Kasumi-1 (cell line): ENCODE measurements at regions not wholly inside any gene's neighbourhood (a gene's known extent, or its start where the extent isn't known, plus 50 kb on each side); places are given as distances from the start of the nearest gene placed in this dataset.

ENCODE experiments used
- DNase-seq, 2 experiments: peaks; one replicate each; lab custom pipeline; 2025; lab: John Stamatoyannopoulos, UW

DNA sequence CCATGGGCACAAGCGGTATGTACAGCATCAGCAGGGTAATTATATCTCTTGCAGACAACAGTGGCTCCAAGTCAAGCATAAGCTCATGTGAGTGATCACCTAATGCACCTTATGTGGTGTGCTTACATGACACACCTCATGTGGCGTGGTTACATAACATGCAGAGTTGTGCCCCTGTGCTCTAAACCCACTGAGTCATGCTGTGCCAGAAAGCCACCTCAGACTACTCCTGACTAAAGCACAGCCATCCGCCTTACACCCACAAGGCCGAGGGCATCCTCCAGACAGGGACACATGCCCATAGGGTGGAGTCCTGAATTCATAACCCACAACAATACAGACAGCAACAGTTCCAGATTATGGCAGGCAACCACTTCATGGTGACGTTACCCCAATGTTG, 163.7 kb upstream of the SLC30A5 start:
- no peak for DNase-seq

DNA sequence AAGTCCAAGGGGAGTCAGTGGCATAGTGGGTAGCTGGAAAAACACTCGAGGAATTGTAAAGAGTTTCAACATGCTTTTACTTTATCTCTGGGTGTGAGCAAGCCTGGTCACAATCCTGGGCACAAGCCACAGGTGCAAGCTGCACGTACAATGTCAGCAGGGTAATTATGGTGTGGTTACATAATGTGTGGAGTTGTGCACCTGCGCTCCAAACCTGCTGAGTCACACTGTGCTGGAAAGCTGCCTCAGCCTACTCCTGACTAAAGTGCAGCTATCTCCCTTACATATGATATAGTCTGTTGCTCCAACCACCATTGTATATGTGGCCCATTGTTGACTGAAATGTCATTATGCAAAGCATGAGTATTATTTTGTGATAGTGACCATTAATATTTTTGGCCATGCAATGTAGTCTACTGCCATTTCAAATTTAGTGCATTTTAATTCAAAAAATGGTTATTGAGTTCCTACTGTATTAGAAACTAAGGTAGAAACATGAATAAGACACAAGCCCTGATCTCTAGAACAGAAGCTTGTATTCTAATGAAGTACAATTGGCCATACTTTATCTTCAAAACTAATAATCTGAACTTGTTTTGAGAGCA, 160.9 kb upstream of the SLC30A5 start:
- DNase-seq: peak; percentile 16 to 18

DNA sequence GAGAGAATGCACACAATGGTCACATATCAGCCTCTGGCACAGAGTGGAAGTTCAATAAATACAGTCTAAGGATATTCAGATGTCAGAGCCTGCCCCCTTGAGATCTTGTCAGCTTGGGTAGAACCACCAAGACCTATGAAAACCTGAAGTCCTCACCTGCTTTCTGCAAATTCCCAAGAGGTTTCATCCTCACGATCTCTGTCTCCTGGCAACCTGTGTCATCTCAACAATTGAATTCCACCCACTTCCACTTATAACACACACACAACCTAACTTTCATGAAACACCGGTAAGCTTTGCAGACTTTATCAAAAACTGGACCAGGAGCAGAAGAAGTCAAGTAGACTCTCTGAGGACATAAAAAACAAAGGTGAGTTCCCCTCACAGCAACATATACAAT, 151.6 kb upstream of the SLC30A5 start:
- no peak for DNase-seq

DNA sequence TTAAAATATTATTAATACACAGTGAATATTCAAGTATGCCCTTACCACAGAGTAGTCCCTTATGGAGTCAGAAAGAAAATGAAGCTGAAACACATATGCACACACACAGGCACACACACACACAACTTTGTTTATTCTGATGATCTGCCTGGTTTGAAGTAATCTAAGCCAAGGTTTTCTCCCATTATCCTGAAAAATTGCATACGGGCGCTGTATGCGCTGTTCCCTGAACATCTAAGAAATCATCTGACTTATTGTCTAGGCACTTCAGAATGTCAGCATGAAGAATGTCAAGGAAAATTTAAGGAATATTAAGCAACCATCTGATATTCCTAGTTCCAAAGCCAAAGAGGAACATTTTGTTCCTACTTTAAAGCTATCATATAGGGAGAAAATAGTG, 147.1 kb upstream of the SLC30A5 start:
- DNase-seq: no peak

DNA sequence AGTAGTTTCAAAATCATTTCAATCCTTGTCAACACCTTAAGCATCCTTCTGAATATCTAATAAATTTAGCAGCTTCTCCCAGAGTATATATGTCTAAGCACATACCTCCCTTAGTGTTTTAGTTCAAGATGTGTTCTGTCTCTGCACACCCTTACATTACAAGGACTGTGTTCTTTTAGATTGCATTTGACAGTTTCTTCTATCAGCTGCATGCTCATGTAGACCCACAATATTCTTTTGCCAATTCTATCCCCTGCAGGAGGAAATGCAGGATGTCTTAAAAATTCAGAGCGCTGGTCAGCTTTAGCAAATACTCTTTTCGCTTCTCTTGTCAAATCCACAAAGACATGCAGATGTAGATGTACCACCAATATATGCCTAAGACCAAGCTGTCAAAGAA, 145.8 kb upstream of the SLC30A5 start:
- no peak for DNase-seq

GRCh38 chr5:68949256-68949655, 144.6 kb upstream of the SLC30A5 start:
- no peak for DNase-seq

GRCh38 chr5:68949711-68950110, 144.1 kb upstream of the SLC30A5 start:
- no peak for DNase-seq

GRCh38 chr5:68950125-68950524, 143.7 kb upstream of the SLC30A5 start:
- DNase-seq: no peak

DNA sequence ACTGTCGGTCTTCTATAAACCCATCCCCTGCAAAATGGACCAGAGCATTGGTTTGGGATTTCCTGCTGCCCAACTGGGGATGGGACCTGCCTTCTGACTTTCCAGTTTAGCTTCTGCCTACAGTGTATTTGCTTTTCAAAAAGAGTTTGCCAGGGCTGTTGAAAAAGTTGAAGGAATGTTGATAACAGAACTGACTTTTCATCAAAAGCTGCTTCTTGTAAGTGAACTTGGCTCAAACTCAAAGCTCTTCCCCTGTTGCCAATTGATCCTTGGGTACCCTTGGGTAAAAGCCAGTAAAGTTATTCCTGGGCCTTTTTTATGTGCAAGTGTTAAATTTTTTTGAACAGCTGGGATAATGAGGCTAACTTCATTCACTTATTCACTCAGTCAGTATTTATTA, 142.9 kb upstream of the SLC30A5 start:
- DNase-seq: no peak

GRCh38 chr5:68953231-68953874, 140.5 kb upstream of the SLC30A5 start:
- DNase-seq: no peak

GRCh38 chr5:68953875-68954617, 139.8 kb upstream of the SLC30A5 start:
- no peak for DNase-seq

- DNase-seq: no peak
These were observed 139.2 kb upstream of the SLC30A5 start for GRCh38 chr5:68954618-68954910.

DNA sequence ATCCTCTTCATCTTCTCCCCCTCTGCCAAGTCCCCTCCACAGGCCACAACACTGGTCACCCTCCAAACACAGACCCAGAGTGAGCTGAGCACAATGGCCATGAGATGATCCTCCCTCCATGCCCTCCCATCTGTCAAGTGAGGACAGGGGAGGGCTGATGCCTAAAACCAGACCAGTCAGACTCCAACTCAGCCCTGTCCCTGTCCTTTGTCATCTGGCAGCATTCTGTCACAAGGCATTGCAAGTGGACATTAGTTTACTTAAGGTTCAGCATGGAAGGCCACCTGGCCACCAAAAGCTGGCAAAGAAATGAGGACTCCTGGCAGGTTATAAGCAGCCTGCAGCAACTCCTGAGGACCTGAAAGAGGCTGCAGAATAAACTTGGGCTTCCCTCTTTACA, 136.2 kb upstream of the SLC30A5 start:
- DNase-seq: no peak

- DNase-seq: no peak
These were observed 135.4 kb upstream of the SLC30A5 start for GRCh38 chr5:68958428-68958827.

- peak; percentile 46 to 54 for DNase-seq
These were observed 133.4 kb upstream of the SLC30A5 start for GRCh38 chr5:68960456-68960855.

- DNase-seq: no peak
These were observed 132.9 kb upstream of the SLC30A5 start for GRCh38 chr5:68960961-68961360.

DNA sequence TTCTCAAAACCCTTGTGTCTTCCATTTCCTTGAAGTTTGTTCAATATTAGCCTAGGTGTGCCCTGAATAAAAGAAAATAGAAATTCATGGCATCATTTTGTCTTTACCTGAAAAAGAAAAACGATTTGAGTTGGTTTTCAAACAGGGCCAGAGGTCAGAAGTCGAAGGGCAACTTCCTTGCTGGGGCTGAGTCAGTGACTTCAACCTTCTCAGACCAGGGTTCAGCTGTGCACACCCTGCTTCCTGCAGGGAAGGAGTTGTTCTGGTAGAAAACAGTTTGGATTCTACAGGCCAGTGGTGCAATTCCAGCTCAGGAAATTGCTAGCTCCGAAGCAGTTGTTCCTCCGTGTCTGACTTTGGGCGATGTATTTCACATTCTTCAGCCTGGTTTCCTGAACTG, 132.1 kb upstream of the SLC30A5 start:
- DNase-seq: no peak

GRCh38 chr5:68962757-68963484, 130.9 kb upstream of the SLC30A5 start:
- DNase-seq: peak; percentile 28 to 44

DNA sequence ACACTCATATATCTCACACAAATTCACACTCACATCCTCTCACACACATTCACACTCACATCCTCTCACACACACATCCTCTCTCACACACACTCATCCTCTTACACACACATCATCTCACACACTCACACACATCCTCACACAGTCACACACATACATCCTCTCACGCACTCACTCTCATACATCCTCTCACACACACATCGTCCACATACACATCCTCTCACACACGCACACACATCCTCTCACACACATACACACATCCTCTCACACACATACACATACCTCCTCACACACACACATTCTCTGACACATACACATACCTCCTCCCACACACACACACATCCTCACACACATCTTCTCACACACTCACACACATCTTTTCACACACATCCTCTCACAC, 129.1 kb upstream of the SLC30A5 start:
- no peak for DNase-seq

DNA sequence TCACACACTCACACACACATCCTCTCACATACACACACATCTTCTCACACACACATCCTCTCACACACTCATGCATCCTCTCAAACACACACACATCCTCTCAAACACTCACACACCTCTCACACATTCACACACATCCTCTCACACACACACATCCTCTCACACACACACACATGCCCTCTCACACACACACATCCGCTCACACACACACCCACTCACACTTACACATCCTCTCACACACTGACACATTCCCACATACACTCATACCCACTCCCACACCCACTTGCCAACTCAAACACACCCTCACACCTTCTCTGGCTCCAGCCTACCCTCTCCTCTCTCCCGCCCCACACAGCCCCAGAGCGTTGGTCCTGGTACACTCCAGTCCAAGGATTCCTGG, 127.9 kb upstream of the SLC30A5 start:
- DNase-seq: no peak

- no peak for DNase-seq
These were observed 127.2 kb upstream of the SLC30A5 start for GRCh38 chr5:68966596-68966995.

DNA sequence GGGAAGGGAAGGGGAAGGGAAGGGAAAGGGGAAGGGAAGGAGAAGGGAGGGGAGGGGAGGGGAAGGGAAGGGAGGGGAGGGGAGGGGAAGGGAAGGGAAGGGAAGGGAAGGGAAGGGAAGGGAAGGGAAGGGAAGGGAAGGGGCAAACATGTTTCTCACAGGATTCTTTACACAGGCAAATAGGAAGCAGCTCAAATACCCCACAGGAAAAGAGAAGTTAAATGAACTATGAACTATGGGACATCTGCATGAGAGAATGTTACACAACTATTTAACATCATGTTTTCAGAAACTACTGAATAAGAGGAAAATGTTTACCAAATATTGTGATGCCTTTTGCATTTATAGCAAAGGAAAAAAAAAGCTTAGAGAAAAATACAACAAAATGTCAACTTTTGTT, 125.4 kb upstream of the SLC30A5 start:
- DNase-seq: peak; percentile 3 to 20

DNA sequence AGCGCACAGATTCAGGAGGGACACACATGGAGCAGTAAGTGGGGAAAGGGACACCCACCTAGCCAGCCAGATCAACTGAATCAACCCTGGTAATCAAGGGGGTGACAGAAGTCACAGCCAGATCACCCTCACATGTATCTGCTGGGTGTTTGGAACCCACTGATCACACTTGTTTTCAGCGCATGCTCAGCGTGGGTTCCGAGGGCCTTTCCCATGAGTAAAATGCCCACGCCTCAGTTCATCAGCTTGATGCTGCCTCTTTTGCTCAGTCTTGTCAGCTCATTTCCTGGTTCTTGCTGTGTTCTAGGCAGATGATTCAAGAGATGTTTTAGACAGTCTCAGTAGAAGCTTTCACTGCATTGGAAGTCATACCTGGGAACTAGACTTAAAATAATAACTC, 123.2 kb upstream of the SLC30A5 start:
- DNase-seq: no peak
